DOHH2 (cell line): ENCODE measurements at regions not wholly inside any gene's neighbourhood (a gene's known extent, or its start where the extent isn't known, plus 50 kb on each side); places are given as distances from the start of the nearest gene placed in this dataset.

Source experiments
- CTCF ChIP-seq: fragments of 200-600 bp; sonication (generic); IDR thresholded peaks from one replicate; pipeline ENCODE4 v1.5.1; 2014; ENCODE audit warnings: antibody characterized with exemption, mild to moderate bottlenecking, low read depth, low read length; ENCODE audit not compliant: poor library complexity, severe bottlenecking
- EZH2phosphoT487 ChIP-seq: fragments of 200-600 bp; sonication (generic); IDR thresholded peaks from 2 replicates; pipeline ENCODE4 v1.6.1; 2017; ENCODE audit warnings: borderline replicate concordance, mild to moderate bottlenecking, antibody characterized with exemption, low read length, moderate library complexity, mixed read lengths

- TF ChIP-seq CTCF (no peak), EZH2phosphoT487 (no peak)
These were observed 345.5 kb downstream of the MLLT3 start for GRCh38 chr9:20276762-20277161.
